Retinal pigment epithelial cell (primary cell): ENCODE measurements at regions not wholly inside any gene's neighbourhood (a gene's known extent, or its start where the extent isn't known, plus 50 kb on each side); places are given as distances from the start of the nearest gene placed in this dataset.

Experiments
- DNase-seq: peaks from one replicate; pipeline ENCODE4 v3.0.0-alpha.2; 2010; ENCODE audit warnings: low read depth
- H3K4me3 ChIP-seq: 2 replicates; pipeline ENCODE4 v1.5.1; 2011; ENCODE audit warnings: mild to moderate bottlenecking, low read length, control low read depth, moderate library complexity
- TF ChIP-seq, protein P1 (sequence below): conservative IDR thresholded peaks from 2 replicates; pipeline ENCODE4 v1.5.1; 2011; ENCODE audit warnings: low read depth, low read length, control low read depth, inconsistent platforms

DNA sequence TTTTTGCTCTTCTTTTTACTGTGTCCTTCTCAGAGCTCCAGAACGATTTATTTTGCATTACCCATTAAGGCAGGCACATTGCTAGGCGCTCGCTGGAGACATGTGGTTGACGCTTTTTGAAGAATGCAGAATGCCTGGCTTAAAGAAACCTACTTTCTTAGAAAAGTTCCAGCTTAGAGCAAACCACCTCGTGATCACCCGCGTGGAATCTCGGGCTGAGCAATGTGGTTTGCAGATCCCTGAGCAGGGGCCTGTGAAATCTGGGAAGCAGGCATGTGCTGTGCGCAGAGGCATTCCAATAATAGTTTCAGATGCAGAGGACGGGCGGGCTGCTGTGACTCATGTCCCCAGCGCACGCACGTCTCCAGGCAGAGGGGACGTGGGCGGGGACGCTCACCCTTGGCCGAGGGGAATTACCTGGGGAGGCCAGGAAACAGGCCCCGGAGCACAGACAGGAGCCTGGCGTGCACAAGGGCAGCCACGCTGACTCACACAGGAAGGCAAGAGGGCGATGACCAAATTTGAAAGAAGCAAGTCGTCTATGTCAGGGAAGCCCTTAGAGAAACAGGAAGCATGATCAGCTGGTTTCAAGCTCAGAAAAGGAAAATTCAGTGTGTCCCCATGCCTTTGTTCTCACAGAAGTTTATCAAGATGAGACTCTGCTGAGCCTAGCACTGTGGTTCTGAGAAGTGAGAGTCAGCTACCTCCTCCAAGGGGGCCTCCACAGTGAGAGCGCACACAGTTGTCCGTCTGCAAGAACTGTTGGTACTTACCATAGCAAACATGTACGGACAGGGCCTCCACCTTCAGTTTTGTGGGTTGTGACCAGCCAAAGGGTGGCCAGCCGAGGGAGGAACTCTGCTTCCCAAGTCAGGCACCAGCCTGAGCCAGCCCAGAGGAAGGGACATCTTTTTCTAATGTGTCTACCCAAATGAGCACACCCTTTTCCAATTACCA lies 218.6 kb downstream of the PIK3R1 start:
- DNase-seq = peak; percentile 97
- H3K4me3 ChIP-seq = no peak overlapping the region
- TF ChIP-seq, protein P1, sequence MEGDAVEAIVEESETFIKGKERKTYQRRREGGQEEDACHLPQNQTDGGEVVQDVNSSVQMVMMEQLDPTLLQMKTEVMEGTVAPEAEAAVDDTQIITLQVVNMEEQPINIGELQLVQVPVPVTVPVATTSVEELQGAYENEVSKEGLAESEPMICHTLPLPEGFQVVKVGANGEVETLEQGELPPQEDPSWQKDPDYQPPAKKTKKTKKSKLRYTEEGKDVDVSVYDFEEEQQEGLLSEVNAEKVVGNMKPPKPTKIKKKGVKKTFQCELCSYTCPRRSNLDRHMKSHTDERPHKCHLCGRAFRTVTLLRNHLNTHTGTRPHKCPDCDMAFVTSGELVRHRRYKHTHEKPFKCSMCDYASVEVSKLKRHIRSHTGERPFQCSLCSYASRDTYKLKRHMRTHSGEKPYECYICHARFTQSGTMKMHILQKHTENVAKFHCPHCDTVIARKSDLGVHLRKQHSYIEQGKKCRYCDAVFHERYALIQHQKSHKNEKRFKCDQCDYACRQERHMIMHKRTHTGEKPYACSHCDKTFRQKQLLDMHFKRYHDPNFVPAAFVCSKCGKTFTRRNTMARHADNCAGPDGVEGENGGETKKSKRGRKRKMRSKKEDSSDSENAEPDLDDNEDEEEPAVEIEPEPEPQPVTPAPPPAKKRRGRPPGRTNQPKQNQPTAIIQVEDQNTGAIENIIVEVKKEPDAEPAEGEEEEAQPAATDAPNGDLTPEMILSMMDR = no peak

DNA sequence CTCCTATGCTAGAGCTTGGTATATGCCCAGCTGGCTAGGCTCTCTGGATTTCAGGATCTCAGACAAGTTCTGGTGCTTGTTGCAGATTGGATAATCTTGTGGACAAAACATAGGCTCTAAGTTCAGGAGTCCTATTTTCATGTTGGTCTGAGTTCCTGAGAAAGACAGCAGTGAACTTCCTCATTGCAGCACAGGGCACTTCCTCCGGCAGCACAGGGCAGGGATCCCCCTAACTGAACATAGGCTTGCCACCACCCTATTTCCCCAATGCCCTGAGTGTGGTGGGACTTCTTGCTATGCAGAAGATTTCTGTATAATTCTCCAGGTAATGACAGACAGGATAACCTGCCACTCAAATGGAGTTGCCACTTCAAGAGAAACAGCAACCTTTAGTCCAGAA lies 220.1 kb downstream of the PIK3R1 start:
- no peak for DNase-seq
- TF ChIP-seq, protein P1 = no peak
- no peak overlapping the region for H3K4me3 ChIP-seq

DNA sequence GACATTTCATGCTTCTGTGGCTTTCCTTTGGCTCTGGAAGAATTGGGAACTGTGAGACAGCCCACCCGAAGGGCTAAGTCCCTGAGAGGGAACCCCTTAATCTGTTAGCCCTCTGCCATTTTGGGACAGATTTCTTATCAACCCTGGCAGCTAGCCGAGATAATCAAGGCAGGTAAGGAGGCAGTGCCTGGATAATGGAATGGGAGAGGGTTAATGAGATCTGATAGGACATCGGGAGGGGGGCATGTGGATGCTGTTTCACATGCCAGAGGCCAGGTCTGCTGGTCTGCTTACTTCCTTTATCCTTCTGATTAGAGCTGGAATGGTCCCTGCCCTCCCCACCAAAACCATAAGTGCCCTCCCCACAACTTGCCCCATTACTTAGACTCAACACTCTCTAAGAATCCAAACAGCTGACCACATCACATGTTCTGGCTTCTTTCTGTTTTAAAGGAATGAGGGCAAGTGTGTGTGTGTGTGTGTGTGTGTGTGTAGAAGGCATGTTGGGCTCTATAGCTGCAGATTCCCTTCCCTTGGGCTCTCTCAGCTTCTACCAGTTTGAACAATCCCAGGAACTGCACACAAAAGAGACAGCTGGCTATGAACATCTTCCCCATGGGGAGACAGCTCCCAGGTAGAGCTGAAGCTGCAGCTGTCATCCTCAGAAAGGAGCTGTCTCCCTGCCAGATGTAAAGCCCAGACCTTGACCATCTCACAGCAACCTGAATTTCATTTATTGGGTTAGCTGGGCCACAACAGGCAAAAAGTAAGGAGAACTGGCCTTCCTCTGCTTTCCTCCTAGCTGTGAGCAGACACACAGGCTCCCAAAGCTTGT lies 221.3 kb downstream of the PIK3R1 start:
- TF ChIP-seq, protein P1 = no peak
- DNase-seq = peak; percentile 35
- no peak overlapping the region for H3K4me3 ChIP-seq

DNA sequence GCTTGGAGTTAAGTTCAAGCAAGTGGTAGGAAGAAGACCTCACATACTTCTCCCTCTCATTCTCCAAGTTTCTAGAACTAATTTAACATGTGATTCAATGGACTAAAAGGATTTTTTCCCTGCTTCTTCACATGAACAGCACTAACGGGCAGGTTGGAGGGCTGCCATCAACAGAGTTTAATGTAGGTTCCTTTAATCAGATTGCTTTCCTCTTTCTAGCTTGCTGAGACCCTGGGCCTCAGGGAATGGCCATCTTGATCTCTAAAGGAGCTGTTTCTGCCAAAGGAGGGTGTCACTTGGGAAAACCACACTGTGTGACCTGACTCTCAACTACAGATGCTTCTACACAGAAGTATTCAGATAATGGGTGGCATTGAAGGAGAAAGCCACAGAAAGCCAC lies 223.3 kb downstream of the PIK3R1 start:
- no peak overlapping the region for H3K4me3 ChIP-seq
- TF ChIP-seq, protein P1 = no peak
- peak; percentile 46 for DNase-seq

DNA sequence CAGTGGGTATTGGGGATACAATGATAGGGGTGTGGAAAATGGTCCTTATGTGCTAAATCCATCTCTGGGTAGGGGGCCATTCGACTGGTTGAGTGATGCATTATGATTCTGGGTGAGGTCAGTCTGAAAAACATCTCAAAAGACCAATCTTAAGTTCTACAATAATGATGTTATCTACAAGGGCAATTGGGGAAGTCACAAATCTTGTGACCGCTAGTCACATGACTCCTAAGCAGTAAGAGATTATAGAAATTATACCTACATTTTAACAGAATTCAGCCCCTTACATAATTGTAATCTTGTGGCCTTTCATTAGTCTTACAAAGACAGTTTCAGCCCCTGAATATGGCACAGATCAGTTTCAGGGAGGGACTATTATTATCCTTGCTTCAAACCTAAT lies 224.7 kb downstream of the PIK3R1 start:
- DNase-seq = no peak
- no peak overlapping the region for H3K4me3 ChIP-seq
- TF ChIP-seq, protein P1 = no peak

DNA sequence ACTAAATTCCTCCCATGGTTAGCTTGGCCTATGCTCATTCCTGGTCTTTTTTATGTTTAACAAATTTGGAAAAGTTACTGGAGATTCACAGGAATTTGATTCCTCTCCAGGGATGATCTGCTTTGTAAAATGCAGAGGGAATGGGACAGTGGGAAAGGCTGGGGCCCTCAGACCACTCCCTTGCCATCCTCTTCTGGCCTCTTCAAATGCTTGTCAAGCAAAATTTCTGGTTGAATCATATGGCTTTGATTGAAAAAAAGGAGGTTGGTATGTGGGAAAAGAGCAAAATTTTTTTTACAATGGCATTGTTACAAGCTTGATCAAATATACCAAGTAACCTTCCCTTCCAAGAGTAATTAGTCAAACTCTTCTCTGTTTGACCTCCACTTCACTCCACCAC lies 225.1 kb downstream of the PIK3R1 start:
- TF ChIP-seq, protein P1 = no peak
- DNase-seq = no peak
- H3K4me3 ChIP-seq = no peak overlapping the region
